HG03432 (cell line): ENCODE measurements at regions not wholly inside any gene's neighbourhood (a gene's known extent, or its start where the extent isn't known, plus 50 kb on each side); places are given as distances from the start of the nearest gene placed in this dataset.
A peak's percentile ranks its signal among the peaks of the same experiment; 100 is the strongest.

ENCODE experiments used
- ATAC-seq: cut with Tn5 transposase; IDR thresholded peaks from one replicate; pipeline ENCODE4 v1.9.1; 2021; ENCODE audit warnings: mild to moderate bottlenecking, moderate library complexity; ENCODE audit not compliant: unreplicated experiment

DNA sequence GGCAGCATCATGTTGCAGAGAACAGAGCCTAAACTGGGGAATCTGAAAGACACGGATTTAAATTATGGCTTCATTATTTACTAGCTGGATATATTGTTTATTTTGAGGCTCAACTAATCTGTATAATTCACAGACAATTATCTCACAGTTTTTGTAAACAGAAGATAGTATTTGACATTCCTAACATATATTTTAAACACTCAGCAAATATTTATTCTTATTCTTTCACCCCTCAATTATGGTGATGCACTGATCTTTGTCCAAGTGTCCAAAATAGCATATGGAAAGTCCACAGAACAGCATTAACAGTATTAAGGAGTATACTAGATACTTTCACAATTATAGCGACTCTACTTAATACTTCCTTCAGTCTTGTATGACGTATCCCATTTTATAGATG lies 257.0 kb downstream of the ADGRG6 start:
- ATAC-seq: no peak

- no peak for ATAC-seq
Observed at GRCh38 chr6:142561511-142562265, 259.9 kb downstream of the ADGRG6 start.

DNA sequence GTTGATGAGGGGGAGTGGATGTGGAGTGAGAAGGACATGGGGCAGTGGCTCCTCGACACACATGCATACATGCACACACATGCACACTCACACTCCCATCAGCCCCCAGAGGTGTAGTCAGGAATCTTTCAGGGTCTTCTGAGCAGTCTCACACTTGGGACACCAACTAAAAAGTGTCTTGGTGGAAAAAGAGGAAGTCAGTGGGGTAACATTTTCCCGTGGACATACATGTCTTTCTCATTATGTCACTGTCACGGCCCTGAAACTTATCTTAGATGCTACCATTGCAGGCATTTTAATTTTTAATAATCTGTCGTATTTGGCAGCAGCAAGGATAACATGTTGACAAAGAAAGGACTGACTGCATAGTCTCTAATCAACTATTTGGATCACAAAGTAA lies 261.1 kb downstream of the ADGRG6 start:
- ATAC-seq: no peak

DNA sequence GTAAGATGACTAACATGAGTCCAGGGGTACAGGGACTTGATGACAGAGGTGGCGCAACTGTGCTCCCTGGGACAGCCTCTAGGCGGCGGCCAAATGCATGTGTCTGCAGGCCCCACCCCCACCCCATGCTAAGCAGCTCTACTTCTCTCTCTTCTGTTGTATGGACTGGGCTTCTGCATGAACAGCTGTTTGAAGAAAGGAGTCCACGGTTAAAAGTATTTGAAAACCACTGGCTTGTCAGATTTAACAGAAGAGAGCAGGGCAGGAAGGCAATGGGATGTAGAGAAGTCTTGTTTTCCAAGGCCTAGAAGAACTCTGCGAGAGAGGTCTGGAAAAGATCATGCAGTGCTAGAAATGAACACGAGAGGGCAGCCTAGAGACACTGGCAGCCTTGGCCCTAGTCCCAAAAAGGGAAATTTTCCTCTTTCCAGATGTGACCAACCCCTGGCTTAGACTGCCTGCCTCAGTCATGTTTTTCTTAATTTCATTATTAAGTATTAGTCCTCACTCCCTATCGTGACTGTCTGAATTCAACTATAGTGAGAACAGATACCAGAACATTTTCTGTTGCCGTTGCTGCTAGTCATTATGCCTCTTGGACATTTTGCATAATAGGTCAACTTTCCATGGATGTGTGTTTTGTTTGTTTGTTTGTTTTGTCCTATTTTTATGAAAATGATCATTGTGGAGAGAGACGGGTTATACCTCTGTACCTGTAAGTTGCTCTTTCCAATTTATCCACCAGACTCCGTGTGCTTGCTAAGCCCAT lies 265.0 kb downstream of the ADGRG6 start:
- ATAC-seq: peak; percentile 57

GRCh38 chr6:142567461-142567860 lies 265.7 kb downstream of the ADGRG6 start:
- ATAC-seq: no peak

DNA sequence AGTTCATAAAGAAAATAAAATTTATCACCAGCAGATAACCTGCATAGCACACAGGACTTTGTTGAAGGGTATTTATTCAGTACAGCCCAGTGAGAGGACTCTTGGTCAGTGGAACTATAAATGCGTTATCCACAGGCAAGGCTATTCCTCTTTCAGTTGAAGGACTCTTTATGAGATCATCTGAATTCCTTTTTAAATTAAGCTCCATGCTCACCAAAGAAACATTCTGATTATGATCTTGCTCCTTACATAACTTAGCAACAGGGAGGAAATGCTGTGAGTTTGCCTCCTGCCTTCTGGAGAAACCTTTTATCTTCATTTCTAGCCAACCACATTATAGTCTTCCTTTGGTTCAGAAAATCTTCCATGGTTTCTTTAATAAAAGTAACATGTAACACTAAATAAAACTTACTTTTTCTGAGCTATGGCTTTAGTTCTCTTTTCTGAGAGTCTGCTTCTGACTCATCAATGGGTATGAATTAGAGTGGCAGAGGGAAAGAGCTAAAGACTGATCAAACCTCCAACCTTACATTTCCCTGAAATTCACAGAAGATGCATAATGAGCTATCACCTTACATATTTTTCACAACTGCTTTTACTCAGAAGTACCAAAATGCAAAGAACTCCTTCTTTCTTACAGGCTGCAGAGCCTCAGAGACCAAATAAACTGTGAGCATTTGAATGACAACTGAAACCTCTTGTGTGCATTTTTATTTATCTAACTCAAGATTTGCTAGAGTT lies 267.2 kb downstream of the ADGRG6 start:
- peak; percentile 51 for ATAC-seq

- peak; percentile 27 for ATAC-seq
Observed at GRCh38 chr6:142569676-142570075, 267.9 kb downstream of the ADGRG6 start.

GRCh38 chr6:142570221-142570671 lies 268.4 kb downstream of the ADGRG6 start:
- ATAC-seq: no peak

GRCh38 chr6:142592876-142593275 lies 291.1 kb downstream of the ADGRG6 start:
- no peak for ATAC-seq

DNA sequence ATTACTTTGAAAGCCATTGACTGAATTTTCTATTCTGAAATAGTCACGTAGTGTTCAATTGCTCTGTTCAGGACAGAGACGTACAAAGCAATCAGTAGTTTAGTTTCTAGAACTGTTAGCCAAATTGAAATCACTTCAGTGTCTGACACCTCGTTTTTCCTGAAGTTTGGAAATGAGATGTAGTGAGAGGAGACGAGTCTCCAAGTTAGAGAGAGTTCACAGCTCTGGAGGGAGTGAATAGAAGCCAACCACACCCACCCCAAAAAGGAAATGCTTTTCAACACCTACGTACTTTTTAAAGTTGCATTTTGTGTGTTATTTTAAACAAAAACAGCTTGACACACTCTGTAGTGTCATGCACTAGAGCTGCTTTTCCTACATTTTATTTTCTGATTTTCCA lies 296.0 kb downstream of the ADGRG6 start:
- no peak for ATAC-seq

DNA sequence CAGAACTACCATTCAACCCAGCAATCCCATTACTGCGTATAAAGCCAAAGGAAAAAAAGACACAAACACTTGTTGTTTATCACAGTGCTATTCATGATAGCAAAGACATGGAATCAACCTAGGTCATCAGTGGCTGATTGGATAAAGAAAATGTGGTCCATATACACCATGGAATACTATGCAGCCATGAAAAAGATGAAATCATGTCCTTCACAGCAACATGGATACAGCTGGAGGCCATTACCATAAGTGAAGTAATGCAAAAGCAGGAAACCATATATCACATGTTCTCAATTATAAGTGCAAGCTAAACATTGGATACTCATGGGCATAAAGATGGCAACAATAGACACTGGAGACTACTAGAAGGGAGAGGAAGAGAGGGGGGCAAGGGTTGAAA lies 299.6 kb downstream of the ADGRG6 start:
- ATAC-seq: no peak

GRCh38 chr6:142602972-142603371 lies 301.2 kb downstream of the ADGRG6 start:
- ATAC-seq: no peak

DNA sequence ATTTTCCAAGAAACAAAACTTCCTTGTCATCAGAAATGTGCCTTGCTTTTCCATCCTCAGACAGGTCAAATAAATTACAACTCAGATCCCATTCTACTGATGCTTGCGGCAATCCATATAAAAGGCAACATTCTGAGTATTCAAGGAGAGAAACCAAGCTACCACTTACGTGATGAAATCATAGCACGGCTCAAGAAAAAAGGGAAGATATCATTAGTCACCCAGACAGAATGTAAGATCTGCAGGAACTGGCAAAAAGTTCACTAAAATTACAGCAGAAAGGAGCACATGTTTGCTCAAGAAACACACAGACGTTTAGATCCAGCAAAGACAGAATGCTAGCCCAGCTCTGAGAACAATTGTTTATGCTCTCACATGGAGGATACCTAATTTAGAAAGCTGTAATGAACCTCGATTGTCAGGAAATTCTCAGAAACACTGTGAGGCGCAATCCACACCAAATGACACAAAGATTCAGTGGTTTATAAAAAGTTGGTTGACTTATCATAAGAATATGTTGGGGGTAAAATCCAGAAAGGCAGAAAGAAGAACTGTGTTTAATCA lies 304.2 kb downstream of the ADGRG6 start:
- ATAC-seq: no peak

- no peak for ATAC-seq
Observed at GRCh38 chr6:142612956-142613355, 311.1 kb downstream of the ADGRG6 start.

GRCh38 chr6:142613981-142614380 lies 312.2 kb downstream of the ADGRG6 start:
- no peak for ATAC-seq

DNA sequence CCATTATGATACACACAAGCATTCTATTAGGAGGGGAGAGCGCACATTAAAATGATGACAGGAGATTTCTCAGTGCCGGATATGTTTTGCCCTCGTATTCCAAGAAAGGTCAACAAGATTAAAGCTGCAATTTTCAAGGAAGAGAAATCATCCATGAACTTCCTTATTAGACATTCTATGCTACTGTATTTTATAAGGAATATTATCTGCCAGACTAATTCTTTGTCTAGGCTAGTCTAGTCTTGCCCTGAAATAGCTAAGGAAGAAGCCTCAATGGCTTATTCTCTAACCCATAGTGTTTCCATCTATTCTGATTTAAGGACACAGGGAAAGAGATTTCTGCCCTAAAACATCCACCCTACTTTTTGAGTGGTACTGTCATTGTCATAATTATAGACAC lies 315.4 kb downstream of the ADGRG6 start:
- no peak for ATAC-seq

- ATAC-seq: no peak
Observed at GRCh38 chr6:142621822-142622221, 320.0 kb downstream of the ADGRG6 start.

GRCh38 chr6:142624978-142625715 lies 319.8 kb downstream of the HIVEP2 start:
- no peak for ATAC-seq

DNA sequence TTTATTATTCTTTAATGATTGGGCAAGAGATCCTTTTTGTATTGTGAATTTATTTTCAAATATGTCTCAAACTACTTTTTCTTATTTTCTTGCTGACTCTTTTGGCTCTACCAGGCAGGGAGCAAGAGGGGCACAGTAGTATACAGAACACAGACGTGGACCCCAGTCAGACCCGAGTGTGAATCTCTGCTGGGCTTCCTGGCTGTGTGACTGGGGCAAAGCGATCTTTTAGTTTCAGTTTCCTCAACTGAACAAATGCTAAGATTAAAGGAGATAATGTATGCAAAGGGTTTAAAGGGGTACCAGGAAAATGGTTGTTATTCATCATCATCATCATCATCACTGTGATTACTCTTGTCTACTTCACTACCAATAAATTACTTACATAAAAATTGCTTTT lies 317.5 kb downstream of the HIVEP2 start:
- no peak for ATAC-seq

DNA sequence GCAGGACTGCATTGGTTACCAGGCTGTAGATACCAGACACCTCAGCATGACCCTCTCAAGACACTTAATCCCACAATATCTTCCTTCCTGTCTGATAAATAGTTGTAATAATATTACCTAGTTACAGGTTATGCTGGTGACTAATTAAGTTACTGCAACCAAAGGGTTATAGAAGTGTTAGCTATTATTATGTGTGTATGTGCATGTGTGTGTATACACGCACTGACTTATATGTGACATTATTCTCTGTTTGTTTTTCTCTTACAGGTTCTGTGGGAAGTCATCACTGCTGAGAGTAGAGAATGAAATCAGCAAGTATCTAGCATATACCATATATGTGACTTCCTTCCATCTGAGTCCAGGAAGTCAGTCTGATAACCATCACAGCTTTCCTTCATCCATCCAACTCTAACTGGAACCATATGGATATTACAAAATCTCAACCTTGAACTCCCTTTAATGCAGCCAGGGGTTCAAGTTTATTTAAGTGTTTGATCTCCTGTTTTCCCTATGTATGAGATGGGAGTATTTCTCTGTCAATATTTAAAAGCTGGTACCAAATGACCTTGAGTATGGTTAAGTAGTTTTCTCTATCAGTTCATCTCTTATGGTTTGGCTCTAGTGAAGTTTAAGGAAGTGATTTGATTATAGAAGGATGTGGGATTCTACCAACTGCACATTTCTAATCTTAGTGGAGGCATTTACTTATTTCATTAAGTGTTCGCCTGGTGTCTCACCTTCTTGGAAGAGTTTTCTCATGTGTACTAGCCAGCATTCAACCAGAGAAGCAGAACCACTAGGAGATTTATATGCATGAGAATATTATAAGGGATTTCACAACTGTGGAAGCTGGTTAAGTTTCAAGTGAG lies 313.2 kb downstream of the HIVEP2 start:
- no peak for ATAC-seq
